GM12878 (cell line): ENCODE measurements at regions not wholly inside any gene's neighbourhood (a gene's known extent, or its start where the extent isn't known, plus 50 kb on each side); places are given as distances from the start of the nearest gene placed in this dataset.

Experiments used
- ATAC-seq: fragments of 200-7000 bp; cut with Tn5 transposase; 3 replicates; pipeline ENCODE4 v1.9.1; 2020; ENCODE audit warnings: mild to moderate bottlenecking, moderate library complexity
- BruUV-seq: library from RNA; stranded (reverse); fragments of 400-500 nt; replicated peaks from 2 replicates; lab custom pipeline; 2021; lab: Mats Ljungman, UMichigan
- CTCF ChIA-PET: fragments of 300-600 bp; sonication (Branson Sonifier 250); formaldehyde crosslinking; extraction: SDS; loops from one replicate; lab custom pipeline; 2021; ENCODE audit warnings: inconsistent platforms; lab: Yijun Ruan, JAX
- POLR2A ChIA-PET: fragments of 350-600 bp; formaldehyde crosslinking; extraction: SDS; loops from one replicate; lab custom pipeline; 2021; ENCODE audit warnings: inconsistent platforms; lab: Charles Lee
- RAD21 ChIA-PET: fragments of 300-600 bp; sonication (Branson Sonifier 250); formaldehyde crosslinking; loops from one replicate; lab custom pipeline; 2023; ENCODE audit warnings: antibody characterized with exemption; ENCODE audit not compliant: unreplicated experiment; lab: Charles Lee
- SMC1A ChIA-PET: fragments of 300-600 bp; sonication (Branson Sonifier 250); formaldehyde crosslinking; loops from one replicate; lab custom pipeline; 2023; ENCODE audit not compliant: unreplicated experiment, uncharacterized antibody; lab: Charles Lee
- DNase-seq: peaks from one replicate; pipeline ENCODE4 v3.0.0-alpha.2; 2011; ENCODE audit warnings: low read depth, low spot score
- FAIRE-seq: peaks from 3 replicates; lab custom pipeline; 2011; peaks lifted over from hg19 to GRCh38; lab: Jason Lieb, UNC
- H2AFZ ChIP-seq: 2 replicates; pipeline ENCODE4 v1.6.0; 2011; ENCODE audit warnings: low read depth, low read length, control low read depth; ENCODE audit not compliant: control insufficient read depth
- H3K27ac ChIP-seq: 2 replicates; pipeline ENCODE4 v1.5.1; 2011; ENCODE audit warnings: control low read depth; ENCODE audit not compliant: control insufficient read depth, insufficient read depth
- H3K27me3 ChIP-seq, 2 experiments: replicated peaks in 1 of 2; 2 replicates each; pipeline versions ENCODE4 v1.6.0 to v1.6.1; 2011; ENCODE audit warnings: low read length in 1 of 2; ENCODE audit not compliant: control insufficient read depth in 2 of 2, insufficient read depth in 2 of 2
- H3K36me3 ChIP-seq, 2 experiments: 2 replicates each; pipeline ENCODE4 v1.5.1; 2011; ENCODE audit warnings: low read length in 1 of 2; ENCODE audit not compliant: control insufficient read depth in 2 of 2, insufficient read depth in 2 of 2
- H3K4me1 ChIP-seq: 2 replicates; pipeline ENCODE4 v1.6.1; 2011; ENCODE audit warnings: mild to moderate bottlenecking, low read length, moderate library complexity, mixed read lengths; ENCODE audit not compliant: control insufficient read depth, insufficient read depth
- H3K4me2 ChIP-seq: 2 replicates; pipeline ENCODE4 v1.6.0; 2011; ENCODE audit warnings: control low read depth; ENCODE audit not compliant: control insufficient read depth, insufficient read depth
- H3K4me3 ChIP-seq: fragments of 200-600 bp; sonication (generic); 2 replicates; pipeline ENCODE4 v1.5.1; 2016
- H3K79me2 ChIP-seq: 2 replicates; pipeline ENCODE4 v1.6.0; 2011; ENCODE audit warnings: low read length; ENCODE audit not compliant: control insufficient read depth, insufficient read depth
- H3K9ac ChIP-seq: 2 replicates; pipeline ENCODE4 v1.8.0; 2011; ENCODE audit warnings: low read length, control low read depth, mixed read lengths; ENCODE audit not compliant: control insufficient read depth, insufficient read depth
- H3K9me3 ChIP-seq: replicated peaks from 3 replicates; pipeline ENCODE4 v1.5.1; 2011; ENCODE audit warnings: mild to moderate bottlenecking, low read length; ENCODE audit not compliant: control insufficient read depth, insufficient read depth
- H4K20me1 ChIP-seq: 2 replicates; pipeline ENCODE4 v1.6.0; 2011; ENCODE audit not compliant: control insufficient read depth, insufficient read depth
- CBX3 ChIP-seq: fragments of 200-600 bp; sonication (generic); IDR thresholded peaks from 2 replicates; pipeline ENCODE4 v1.6.1; 2016; ENCODE audit warnings: low read depth, borderline replicate concordance
- CHD4 ChIP-seq: fragments of 200-600 bp; sonication (generic); IDR thresholded peaks from 2 replicates; pipeline ENCODE4 v1.6.1; 2016; ENCODE audit warnings: mild to moderate bottlenecking
- TBL1XR1 ChIP-seq: IDR thresholded peaks from 2 replicates; pipeline ENCODE4 v1.6.1; 2012; ENCODE audit warnings: low read depth, low read length, improper control_type of control experiment
- TCF12 ChIP-seq: IDR thresholded peaks from 2 replicates; pipeline ENCODE4 v1.6.1; 2011; ENCODE audit warnings: low read depth, mild to moderate bottlenecking, low read length
- ZSCAN29 ChIP-seq: fragments of 450-650 bp; IDR thresholded peaks from 2 replicates; pipeline ENCODE4 v1.6.1; 2017; ENCODE audit warnings: mild to moderate bottlenecking, moderate library complexity
- WGBS: methylation state at CpG from one replicate; pipeline ENCODE4 v1.1.6; 2016; ENCODE audit warnings: low lambda C conversion rate; ENCODE audit not compliant: insufficient replicate concordance, insufficient coverage; ENCODE audit errors: missing lambda C conversion rate; 5-methylcytosine and 5-hydroxymethylcytosine counted together
- in situ Hi-C: fragments of 300-500 bp; cut with MboI; formaldehyde crosslinking; loops from 9 replicates; pipeline ENCODE4 v1.14.3; 2018; ENCODE audit warnings: mixed read lengths
- intact Hi-C: fragments of 100-400 bp; cut with micrococcal nuclease; formaldehyde crosslinking; loops from one replicate; pipeline ENCODE4 v1.14.2; 2022; ENCODE audit not compliant: unreplicated experiment
- TF ChIP-seq, protein P1 (sequence below): fragments of 150-350 bp; IDR thresholded peaks from 2 replicates; pipeline ENCODE4 v1.6.1; 2014; ENCODE audit warnings: mild to moderate bottlenecking, low read depth, low read length
- TF ChIP-seq, protein P2 (sequence below): fragments of 450-650 bp; IDR thresholded peaks from 2 replicates; pipeline ENCODE4 v1.6.1; 2017; ENCODE audit warnings: antibody characterized with exemption, mild to moderate bottlenecking, moderate library complexity
- TF ChIP-seq, protein P3 (sequence below): fragments of 450-650 bp; IDR thresholded peaks from 2 replicates; pipeline ENCODE4 v1.6.1; 2017; ENCODE audit warnings: mild to moderate bottlenecking

DNA sequence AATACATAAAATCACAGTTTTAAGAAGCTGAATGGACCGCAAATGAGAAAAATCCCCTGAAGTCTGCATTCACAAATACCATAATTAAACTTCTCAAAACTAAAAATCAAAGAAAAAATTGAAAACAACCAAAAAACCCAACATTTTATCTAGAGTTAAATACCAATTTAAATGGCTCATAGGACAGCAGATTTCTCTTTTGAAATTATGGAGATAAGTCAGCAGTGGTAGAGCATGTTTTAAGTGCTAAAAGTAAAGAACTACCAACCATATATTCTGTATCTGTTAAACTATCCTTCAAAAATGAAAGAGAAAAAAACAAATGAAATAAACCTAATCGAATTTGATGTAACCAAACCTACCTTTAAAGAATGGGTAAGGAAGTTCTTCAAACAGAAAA lies 862.8 kb downstream of the TAF11L14 start:
- Histone ChIP-seq H3K36me3 (no peaks in the 10 kb centered on the region), H3K4me3 (no peak overlapping the region), H4K20me1 (no peaks in the 10 kb centered on the region)
- TF ChIP-seq ZSCAN29 (no peak), TBL1XR1 (no peak), CBX3 (no peak), CHD4 (no peak), TCF12 (no peak)
- TF ChIP-seq, protein P1, sequence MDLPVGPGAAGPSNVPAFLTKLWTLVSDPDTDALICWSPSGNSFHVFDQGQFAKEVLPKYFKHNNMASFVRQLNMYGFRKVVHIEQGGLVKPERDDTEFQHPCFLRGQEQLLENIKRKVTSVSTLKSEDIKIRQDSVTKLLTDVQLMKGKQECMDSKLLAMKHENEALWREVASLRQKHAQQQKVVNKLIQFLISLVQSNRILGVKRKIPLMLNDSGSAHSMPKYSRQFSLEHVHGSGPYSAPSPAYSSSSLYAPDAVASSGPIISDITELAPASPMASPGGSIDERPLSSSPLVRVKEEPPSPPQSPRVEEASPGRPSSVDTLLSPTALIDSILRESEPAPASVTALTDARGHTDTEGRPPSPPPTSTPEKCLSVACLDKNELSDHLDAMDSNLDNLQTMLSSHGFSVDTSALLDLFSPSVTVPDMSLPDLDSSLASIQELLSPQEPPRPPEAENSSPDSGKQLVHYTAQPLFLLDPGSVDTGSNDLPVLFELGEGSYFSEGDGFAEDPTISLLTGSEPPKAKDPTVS = no peak
- TF ChIP-seq, protein P2, sequence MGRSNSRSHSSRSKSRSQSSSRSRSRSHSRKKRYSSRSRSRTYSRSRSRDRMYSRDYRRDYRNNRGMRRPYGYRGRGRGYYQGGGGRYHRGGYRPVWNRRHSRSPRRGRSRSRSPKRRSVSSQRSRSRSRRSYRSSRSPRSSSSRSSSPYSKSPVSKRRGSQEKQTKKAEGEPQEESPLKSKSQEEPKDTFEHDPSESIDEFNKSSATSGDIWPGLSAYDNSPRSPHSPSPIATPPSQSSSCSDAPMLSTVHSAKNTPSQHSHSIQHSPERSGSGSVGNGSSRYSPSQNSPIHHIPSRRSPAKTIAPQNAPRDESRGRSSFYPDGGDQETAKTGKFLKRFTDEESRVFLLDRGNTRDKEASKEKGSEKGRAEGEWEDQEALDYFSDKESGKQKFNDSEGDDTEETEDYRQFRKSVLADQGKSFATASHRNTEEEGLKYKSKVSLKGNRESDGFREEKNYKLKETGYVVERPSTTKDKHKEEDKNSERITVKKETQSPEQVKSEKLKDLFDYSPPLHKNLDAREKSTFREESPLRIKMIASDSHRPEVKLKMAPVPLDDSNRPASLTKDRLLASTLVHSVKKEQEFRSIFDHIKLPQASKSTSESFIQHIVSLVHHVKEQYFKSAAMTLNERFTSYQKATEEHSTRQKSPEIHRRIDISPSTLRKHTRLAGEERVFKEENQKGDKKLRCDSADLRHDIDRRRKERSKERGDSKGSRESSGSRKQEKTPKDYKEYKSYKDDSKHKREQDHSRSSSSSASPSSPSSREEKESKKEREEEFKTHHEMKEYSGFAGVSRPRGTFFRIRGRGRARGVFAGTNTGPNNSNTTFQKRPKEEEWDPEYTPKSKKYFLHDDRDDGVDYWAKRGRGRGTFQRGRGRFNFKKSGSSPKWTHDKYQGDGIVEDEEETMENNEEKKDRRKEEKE = no peak
- TF ChIP-seq, protein P3, sequence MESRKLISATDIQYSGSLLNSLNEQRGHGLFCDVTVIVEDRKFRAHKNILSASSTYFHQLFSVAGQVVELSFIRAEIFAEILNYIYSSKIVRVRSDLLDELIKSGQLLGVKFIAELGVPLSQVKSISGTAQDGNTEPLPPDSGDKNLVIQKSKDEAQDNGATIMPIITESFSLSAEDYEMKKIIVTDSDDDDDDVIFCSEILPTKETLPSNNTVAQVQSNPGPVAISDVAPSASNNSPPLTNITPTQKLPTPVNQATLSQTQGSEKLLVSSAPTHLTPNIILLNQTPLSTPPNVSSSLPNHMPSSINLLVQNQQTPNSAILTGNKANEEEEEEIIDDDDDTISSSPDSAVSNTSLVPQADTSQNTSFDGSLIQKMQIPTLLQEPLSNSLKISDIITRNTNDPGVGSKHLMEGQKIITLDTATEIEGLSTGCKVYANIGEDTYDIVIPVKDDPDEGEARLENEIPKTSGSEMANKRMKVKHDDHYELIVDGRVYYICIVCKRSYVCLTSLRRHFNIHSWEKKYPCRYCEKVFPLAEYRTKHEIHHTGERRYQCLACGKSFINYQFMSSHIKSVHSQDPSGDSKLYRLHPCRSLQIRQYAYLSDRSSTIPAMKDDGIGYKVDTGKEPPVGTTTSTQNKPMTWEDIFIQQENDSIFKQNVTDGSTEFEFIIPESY = no peak
- TF ChIP-seq, all 136 proteins: peak for 0
- FAIRE-seq = no peak
- no peak for ATAC-seq
- no peak for DNase-seq
- intact Hi-C loops = no loop called here
- ChIA-PET POLR2A (no interaction called here), CTCF (no interaction called here), RAD21 (no interaction called here), SMC1A (no interaction called here)
- no peaks in the 10 kb centered on the region for H3K9me3 ChIP-seq
- H3K9ac ChIP-seq = no peak overlapping the region
- H2AFZ ChIP-seq = no peak overlapping the region
- no TSS peak for BruUV-seq
- no peaks in the 10 kb centered on the region for H3K27me3 ChIP-seq
- no peaks in the 10 kb centered on the region for H3K4me1 ChIP-seq
- no peak overlapping the region for H3K4me2 ChIP-seq
- WGBS = 0% methylated on average over 2 of the region's 2 CpGs
- H3K27ac ChIP-seq = no peak overlapping the region
- no peaks in the 10 kb centered on the region for H3K79me2 ChIP-seq
- in situ Hi-C loops = no loop called here
